WTC11 (cell line): ENCODE measurements at regions not wholly inside any gene's neighbourhood (a gene's known extent, or its start where the extent isn't known, plus 50 kb on each side); places are given as distances from the start of the nearest gene placed in this dataset.

Source experiments
- ATAC-seq: fragments of 200-7000 bp; cut with Tn5 transposase; 2 replicates; pipeline ENCODE4 v1.10.0; 2021; ENCODE audit warnings: mild to moderate bottlenecking, moderate library complexity
- CTCF ChIA-PET: fragments of 300-600 bp; sonication (Branson Sonifier 250); formaldehyde crosslinking; loops from one replicate; lab custom pipeline; 2021; ENCODE audit warnings: antibody characterized with exemption; lab: Charles Lee
- POLR2A ChIA-PET: fragments of 350-600 bp; sonication (Branson Sonifier 250); formaldehyde crosslinking; loops from one replicate; lab custom pipeline; 2021; ENCODE audit warnings: antibody characterized with exemption; lab: Charles Lee
- DNase-seq: peaks from one replicate; pipeline ENCODE4 v3.0.0; 2021; ENCODE audit warnings: low spot score
- H3K27ac Mint-ChIP-seq: 2 replicates; pipeline ENCODE4 v1.8.0; 2021; ENCODE audit warnings: mixed read lengths
- H3K27me3 Mint-ChIP-seq: 2 replicates; pipeline ENCODE4 v1.8.0; 2021; ENCODE audit warnings: low read depth, mild to moderate bottlenecking, moderate library complexity, mixed read lengths
- H3K36me3 Mint-ChIP-seq: 2 replicates; pipeline ENCODE4 v1.8.0; 2021; ENCODE audit warnings: mixed read lengths
- H3K4me1 Mint-ChIP-seq: 2 replicates; pipeline ENCODE4 v1.8.0; 2022; ENCODE audit warnings: mixed read lengths
- H3K4me3 Mint-ChIP-seq: 2 replicates; pipeline ENCODE4 v1.8.0; 2021; ENCODE audit warnings: mild to moderate bottlenecking, moderate library complexity, mixed read lengths
- H3K9me3 Mint-ChIP-seq: 2 replicates; pipeline ENCODE4 v1.8.0; 2021; ENCODE audit warnings: mixed read lengths
- CREB1 ChIP-seq: sonication (generic); formaldehyde crosslinking; IDR thresholded peaks from 2 replicates; pipeline ENCODE4 v1.8.0; 2023; ENCODE audit warnings: mild to moderate bottlenecking, missing genetic modification reagents
- CTCF ChIP-seq: fragments of 200-600 bp; IDR thresholded peaks from 2 replicates; pipeline ENCODE4 v1.8.0; 2022; ENCODE audit warnings: antibody characterized with exemption
- E2F4 ChIP-seq: sonication (generic); formaldehyde crosslinking; IDR thresholded peaks from 2 replicates; pipeline ENCODE4 v1.8.1; 2022; ENCODE audit warnings: low read depth, mild to moderate bottlenecking, moderate library complexity, missing genetic modification reagents, borderline replicate concordance
- GRHL2 ChIP-seq: fragments of 250-450 bp; sonication (Bioruptor Pico); IDR thresholded peaks from 2 replicates; pipeline ENCODE4 v1.8.0; 2022; ENCODE audit warnings: mild to moderate bottlenecking, moderate library complexity; ENCODE audit not compliant: insufficient replicate concordance, severe bottlenecking
- GTF2I ChIP-seq: fragments of 250-450 bp; sonication (Bioruptor Pico); conservative IDR thresholded peaks from 2 replicates; pipeline ENCODE4 v1.4.0; 2021; ENCODE audit warnings: mild to moderate bottlenecking
- HMGXB4 ChIP-seq: sonication (generic); formaldehyde crosslinking; IDR thresholded peaks from 2 replicates; pipeline ENCODE4 v1.8.1; 2023; ENCODE audit warnings: mild to moderate bottlenecking, moderate library complexity, missing genetic modification reagents
- MYBL2 ChIP-seq: sonication (generic); formaldehyde crosslinking; IDR thresholded peaks from 2 replicates; pipeline ENCODE4 v1.8.1; 2023; ENCODE audit warnings: mild to moderate bottlenecking, moderate library complexity, missing genetic modification reagents
- NR1H2 ChIP-seq: sonication (generic); formaldehyde crosslinking; IDR thresholded peaks from 2 replicates; pipeline ENCODE4 v1.9.0; 2021; ENCODE audit warnings: mild to moderate bottlenecking, moderate library complexity, missing genetic modification reagents
- NR3C1 ChIP-seq: sonication (generic); formaldehyde crosslinking; conservative IDR thresholded peaks from 2 replicates; pipeline ENCODE4 v1.8.1; 2023; ENCODE audit warnings: low read depth, mild to moderate bottlenecking, missing genetic modification reagents
- OVOL2 ChIP-seq: fragments of 250-450 bp; sonication (Bioruptor Pico); IDR thresholded peaks from 2 replicates; pipeline ENCODE4 v1.9.0; 2021; ENCODE audit warnings: mild to moderate bottlenecking, borderline replicate concordance
- RORB ChIP-seq: fragments of 250-450 bp; sonication (Bioruptor Pico); IDR thresholded peaks from 2 replicates; pipeline ENCODE4 v1.9.0; 2021; ENCODE audit warnings: mild to moderate bottlenecking
- SOX15 ChIP-seq: fragments of 250-450 bp; sonication (Bioruptor Pico); IDR thresholded peaks from 2 replicates; pipeline ENCODE4 v1.9.0; 2021; ENCODE audit warnings: mild to moderate bottlenecking
- ZBTB21 ChIP-seq: sonication (generic); formaldehyde crosslinking; IDR thresholded peaks from 2 replicates; pipeline ENCODE4 v1.8.1; 2023; ENCODE audit warnings: mild to moderate bottlenecking, missing genetic modification reagents, borderline replicate concordance
- ZNF138 ChIP-seq: sonication (generic); formaldehyde crosslinking; conservative IDR thresholded peaks from 2 replicates; pipeline ENCODE4 v1.8.1; 2022; ENCODE audit warnings: mild to moderate bottlenecking, moderate library complexity, missing genetic modification reagents
- ZNF317 ChIP-seq: sonication (generic); formaldehyde crosslinking; IDR thresholded peaks from 2 replicates; pipeline ENCODE4 v1.8.1; 2023; ENCODE audit warnings: low read depth, mild to moderate bottlenecking, moderate library complexity, missing genetic modification reagents, borderline replicate concordance
- ZNF512 ChIP-seq: sonication (generic); formaldehyde crosslinking; IDR thresholded peaks from 2 replicates; pipeline ENCODE4 v1.8.1; 2022; ENCODE audit warnings: missing genetic modification reagents, borderline replicate concordance
- TF ChIP-seq, protein P1 (sequence below): sonication (generic); formaldehyde crosslinking; IDR thresholded peaks from 2 replicates; pipeline ENCODE4 v1.8.0; 2022; ENCODE audit warnings: mild to moderate bottlenecking, missing genetic modification reagents
- TF ChIP-seq, protein P2 (sequence below): sonication (generic); formaldehyde crosslinking; IDR thresholded peaks from 2 replicates; pipeline ENCODE4 v1.8.0; 2023; ENCODE audit warnings: missing genetic modification reagents, mild to moderate bottlenecking, borderline replicate concordance
- TF ChIP-seq, protein P3 (sequence below): sonication (generic); formaldehyde crosslinking; IDR thresholded peaks from 2 replicates; pipeline ENCODE4 v1.8.1; 2023; ENCODE audit warnings: mild to moderate bottlenecking, missing genetic modification reagents, moderate library complexity

DNA sequence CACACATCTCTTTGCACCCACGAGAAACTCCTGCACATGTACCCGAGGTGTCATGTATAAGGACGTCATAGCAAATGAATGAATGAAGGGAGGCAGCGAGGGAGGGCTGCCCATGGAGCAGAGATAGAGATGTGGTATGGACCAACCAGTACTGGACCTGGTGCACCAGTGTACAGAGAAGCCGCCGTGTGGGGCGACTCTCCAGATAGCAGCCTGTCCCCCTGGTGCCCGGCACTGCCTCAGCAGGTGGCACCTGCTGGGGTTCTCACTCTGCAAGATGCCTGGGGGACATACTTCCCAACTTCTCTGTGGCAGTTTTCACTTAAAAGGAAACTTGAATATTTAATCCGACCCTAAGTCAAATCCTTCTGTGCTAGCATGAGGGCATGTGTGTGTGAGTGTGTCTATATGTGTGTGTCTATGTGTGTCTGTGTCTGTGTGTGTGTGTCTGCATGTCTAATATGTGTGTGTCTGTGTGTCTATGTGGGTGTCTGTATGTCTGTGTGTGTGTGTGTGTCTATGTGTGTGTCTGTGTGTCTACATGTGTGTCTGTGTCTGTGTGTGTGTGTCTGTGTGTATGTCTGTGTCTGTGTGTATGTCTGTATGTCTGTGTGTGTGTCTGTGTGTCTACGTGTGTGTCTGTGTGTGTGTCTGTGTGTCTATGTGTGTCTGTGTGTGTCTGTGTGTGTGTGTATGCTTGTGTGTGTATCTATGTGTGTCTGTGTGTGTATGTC, 132.0 kb downstream of the RNASET2 start:
- H3K36me3 Mint-ChIP-seq, result no peaks in the 10 kb centered on the region
- no peak overlapping the region for H3K27ac Mint-ChIP-seq
- ChIA-PET POLR2A (no interaction called here), CTCF (no interaction called here)
- no peak overlapping the region for H3K4me3 Mint-ChIP-seq
- H3K9me3 Mint-ChIP-seq, result no peaks in the 10 kb centered on the region
- no peaks in the 10 kb centered on the region for H3K27me3 Mint-ChIP-seq
- no peaks in the 10 kb centered on the region for H3K4me1 Mint-ChIP-seq
- DNase-seq (no peak), ATAC-seq (no peak)
- no peak for TF ChIP-seq NR1H2
- no peak for TF ChIP-seq GRHL2
- TF ChIP-seq ZBTB21 (CRISPR knock-in tag), result no peak
- TF ChIP-seq GTF2I (CRISPR knock-in tag), result no peak
- no peak for TF ChIP-seq ZNF138 (CRISPR knock-in tag)
- TF ChIP-seq NR3C1 (CRISPR knock-in tag), result no peak
- no peak for TF ChIP-seq ZNF512 (CRISPR knock-in tag)
- TF ChIP-seq, protein P1, sequence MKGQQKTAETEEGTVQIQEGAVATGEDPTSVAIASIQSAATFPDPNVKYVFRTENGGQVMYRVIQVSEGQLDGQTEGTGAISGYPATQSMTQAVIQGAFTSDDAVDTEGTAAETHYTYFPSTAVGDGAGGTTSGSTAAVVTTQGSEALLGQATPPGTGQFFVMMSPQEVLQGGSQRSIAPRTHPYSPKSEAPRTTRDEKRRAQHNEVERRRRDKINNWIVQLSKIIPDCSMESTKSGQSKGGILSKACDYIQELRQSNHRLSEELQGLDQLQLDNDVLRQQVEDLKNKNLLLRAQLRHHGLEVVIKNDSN, result no peak
- no peak for TF ChIP-seq CTCF
- TF ChIP-seq E2F4 (CRISPR knock-in tag), result no peak
- TF ChIP-seq RORB (CRISPR knock-in tag), result no peak
- TF ChIP-seq CREB1 (CRISPR knock-in tag), result no peak
- TF ChIP-seq, protein P2, sequence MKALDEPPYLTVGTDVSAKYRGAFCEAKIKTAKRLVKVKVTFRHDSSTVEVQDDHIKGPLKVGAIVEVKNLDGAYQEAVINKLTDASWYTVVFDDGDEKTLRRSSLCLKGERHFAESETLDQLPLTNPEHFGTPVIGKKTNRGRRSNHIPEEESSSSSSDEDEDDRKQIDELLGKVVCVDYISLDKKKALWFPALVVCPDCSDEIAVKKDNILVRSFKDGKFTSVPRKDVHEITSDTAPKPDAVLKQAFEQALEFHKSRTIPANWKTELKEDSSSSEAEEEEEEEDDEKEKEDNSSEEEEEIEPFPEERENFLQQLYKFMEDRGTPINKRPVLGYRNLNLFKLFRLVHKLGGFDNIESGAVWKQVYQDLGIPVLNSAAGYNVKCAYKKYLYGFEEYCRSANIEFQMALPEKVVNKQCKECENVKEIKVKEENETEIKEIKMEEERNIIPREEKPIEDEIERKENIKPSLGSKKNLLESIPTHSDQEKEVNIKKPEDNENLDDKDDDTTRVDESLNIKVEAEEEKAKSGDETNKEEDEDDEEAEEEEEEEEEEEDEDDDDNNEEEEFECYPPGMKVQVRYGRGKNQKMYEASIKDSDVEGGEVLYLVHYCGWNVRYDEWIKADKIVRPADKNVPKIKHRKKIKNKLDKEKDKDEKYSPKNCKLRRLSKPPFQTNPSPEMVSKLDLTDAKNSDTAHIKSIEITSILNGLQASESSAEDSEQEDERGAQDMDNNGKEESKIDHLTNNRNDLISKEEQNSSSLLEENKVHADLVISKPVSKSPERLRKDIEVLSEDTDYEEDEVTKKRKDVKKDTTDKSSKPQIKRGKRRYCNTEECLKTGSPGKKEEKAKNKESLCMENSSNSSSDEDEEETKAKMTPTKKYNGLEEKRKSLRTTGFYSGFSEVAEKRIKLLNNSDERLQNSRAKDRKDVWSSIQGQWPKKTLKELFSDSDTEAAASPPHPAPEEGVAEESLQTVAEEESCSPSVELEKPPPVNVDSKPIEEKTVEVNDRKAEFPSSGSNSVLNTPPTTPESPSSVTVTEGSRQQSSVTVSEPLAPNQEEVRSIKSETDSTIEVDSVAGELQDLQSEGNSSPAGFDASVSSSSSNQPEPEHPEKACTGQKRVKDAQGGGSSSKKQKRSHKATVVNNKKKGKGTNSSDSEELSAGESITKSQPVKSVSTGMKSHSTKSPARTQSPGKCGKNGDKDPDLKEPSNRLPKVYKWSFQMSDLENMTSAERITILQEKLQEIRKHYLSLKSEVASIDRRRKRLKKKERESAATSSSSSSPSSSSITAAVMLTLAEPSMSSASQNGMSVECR (CRISPR knock-in tag), result no peak
- TF ChIP-seq ZNF317, result no peak
- no peak for TF ChIP-seq HMGXB4 (CRISPR knock-in tag)
- TF ChIP-seq, protein P3, sequence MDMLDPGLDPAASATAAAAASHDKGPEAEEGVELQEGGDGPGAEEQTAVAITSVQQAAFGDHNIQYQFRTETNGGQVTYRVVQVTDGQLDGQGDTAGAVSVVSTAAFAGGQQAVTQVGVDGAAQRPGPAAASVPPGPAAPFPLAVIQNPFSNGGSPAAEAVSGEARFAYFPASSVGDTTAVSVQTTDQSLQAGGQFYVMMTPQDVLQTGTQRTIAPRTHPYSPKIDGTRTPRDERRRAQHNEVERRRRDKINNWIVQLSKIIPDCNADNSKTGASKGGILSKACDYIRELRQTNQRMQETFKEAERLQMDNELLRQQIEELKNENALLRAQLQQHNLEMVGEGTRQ, result no peak
- TF ChIP-seq OVOL2 (CRISPR knock-in tag), result no peak
- no peak for TF ChIP-seq SOX15 (CRISPR knock-in tag)
- no peak for TF ChIP-seq MYBL2
- TF ChIP-seq, all 79 proteins: peak for 0
